GM19463 (cell line): ENCODE measurements at regions not wholly inside any gene's neighbourhood (a gene's known extent, or its start where the extent isn't known, plus 50 kb on each side); places are given as distances from the start of the nearest gene placed in this dataset.

Experiments used
- ATAC-seq: cut with Tn5 transposase; IDR thresholded peaks from one replicate; pipeline ENCODE4 v1.9.1; 2021; ENCODE audit warnings: mild to moderate bottlenecking, moderate library complexity; ENCODE audit not compliant: unreplicated experiment

GRCh38 chr5:2031581-2031980 lies 148.9 kb upstream of the IRX4 start:
- no peak for ATAC-seq

- ATAC-seq = no peak
These were observed 147.4 kb upstream of the IRX4 start for GRCh38 chr5:2030131-2030530.

GRCh38 chr5:2029206-2029605 lies 146.5 kb upstream of the IRX4 start:
- ATAC-seq = no peak

- ATAC-seq = no peak
These were observed 145.1 kb upstream of the IRX4 start for GRCh38 chr5:2027790-2028189.

- no peak for ATAC-seq
These were observed 142.4 kb upstream of the IRX4 start for GRCh38 chr5:2024986-2025721.

GRCh38 chr5:2023196-2023595 lies 140.5 kb upstream of the IRX4 start:
- ATAC-seq = no peak

- no peak for ATAC-seq
These were observed 139.7 kb upstream of the IRX4 start for GRCh38 chr5:2022436-2022835.

GRCh38 chr5:2021484-2022176 lies 138.9 kb upstream of the IRX4 start:
- ATAC-seq = no peak

- no peak for ATAC-seq
These were observed 138.0 kb upstream of the IRX4 start for GRCh38 chr5:2020730-2021129.

- ATAC-seq = no peak
These were observed 137.0 kb upstream of the IRX4 start for GRCh38 chr5:2019716-2020115.

GRCh38 chr5:2018390-2018724 lies 135.6 kb upstream of the IRX4 start:
- ATAC-seq = no peak

GRCh38 chr5:2017540-2018389 lies 135.0 kb upstream of the IRX4 start:
- ATAC-seq = no peak

- ATAC-seq = no peak
These were observed 133.2 kb upstream of the IRX4 start for GRCh38 chr5:2015961-2016360.

- no peak for ATAC-seq
These were observed 132.6 kb upstream of the IRX4 start for GRCh38 chr5:2015124-2015848.

- no peak for ATAC-seq
These were observed 131.4 kb upstream of the IRX4 start for GRCh38 chr5:2014058-2014610.

GRCh38 chr5:2013301-2014057 lies 130.8 kb upstream of the IRX4 start:
- no peak for ATAC-seq

- ATAC-seq = no peak
These were observed 130.2 kb upstream of the IRX4 start for GRCh38 chr5:2012885-2013284.

- ATAC-seq = no peak
These were observed 129.0 kb upstream of the IRX4 start for GRCh38 chr5:2011481-2012411.

GRCh38 chr5:2010940-2011339 lies 128.2 kb upstream of the IRX4 start:
- ATAC-seq = no peak
